T-helper 2 cell treated with Interferon-gamma antibody and Interleukin-4, amounts not matched to agents 100 ng/mL and 5 ng/mL, for 36 hours (primary cell): ENCODE measurements at regions not wholly inside any gene's neighbourhood (a gene's known extent, or its start where the extent isn't known, plus 50 kb on each side); places are given as distances from the start of the nearest gene placed in this dataset.
"Not testable (repeated sequence)": the region's sequence is repeated elsewhere in the genome, so short reads cannot be mapped to it uniquely, and the experiment has no call there.

Experiments used
- intact Hi-C: fragments of 100-400 bp; cut with micrococcal nuclease; formaldehyde crosslinking; loops from one replicate; pipeline ENCODE4 v1.15.1; 2023

DNA sequence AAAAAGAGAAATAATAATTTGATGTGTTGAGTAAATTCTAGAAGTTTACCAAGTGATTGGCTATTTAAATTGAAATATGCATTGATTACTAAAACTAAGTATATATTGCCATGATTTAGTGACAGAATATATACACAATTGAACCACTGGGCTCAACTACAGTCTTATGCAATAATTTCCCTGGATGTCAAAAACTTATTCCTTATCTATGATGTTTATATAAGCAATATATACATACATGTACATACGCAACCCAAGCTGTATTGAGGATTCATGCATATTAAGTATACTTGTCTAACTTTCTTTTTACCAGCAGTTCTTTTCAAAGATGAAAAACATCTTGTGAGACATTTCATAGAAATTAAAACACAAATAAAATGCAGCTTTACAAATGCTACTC, 165.8 kb downstream of the ZIC4 start:
- intact Hi-C loops = no loop called here

DNA sequence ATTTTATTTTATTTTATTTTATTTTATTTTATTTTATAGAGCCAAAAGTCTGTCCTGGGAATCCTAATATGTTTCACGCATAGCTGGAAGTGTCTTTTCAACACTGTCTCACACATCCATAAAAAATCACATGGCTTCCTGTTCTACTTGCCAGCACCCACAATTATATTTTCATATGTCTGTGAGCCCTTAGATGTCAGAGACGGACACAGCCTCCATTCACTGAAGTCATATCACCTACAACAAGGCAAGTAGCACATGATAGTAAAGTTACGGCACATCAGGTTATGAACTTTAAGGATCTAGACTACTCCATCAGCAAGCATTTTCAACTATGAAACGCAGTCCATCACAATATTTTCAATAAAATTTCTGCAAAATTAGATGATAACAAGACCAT, 168.4 kb downstream of the ZIC4 start:
- intact Hi-C loops = no loop called here

- intact Hi-C loops = not testable (repeated sequence)
Measured at GRCh38 chr3:147231980-147232379, 174.4 kb downstream of the ZIC4 start.

GRCh38 chr3:147231111-147231510, 175.2 kb downstream of the ZIC4 start:
- intact Hi-C loops = no loop called here

- intact Hi-C loops = no loop called here
Measured at GRCh38 chr3:147222291-147222690, 184.1 kb downstream of the ZIC4 start.

DNA sequence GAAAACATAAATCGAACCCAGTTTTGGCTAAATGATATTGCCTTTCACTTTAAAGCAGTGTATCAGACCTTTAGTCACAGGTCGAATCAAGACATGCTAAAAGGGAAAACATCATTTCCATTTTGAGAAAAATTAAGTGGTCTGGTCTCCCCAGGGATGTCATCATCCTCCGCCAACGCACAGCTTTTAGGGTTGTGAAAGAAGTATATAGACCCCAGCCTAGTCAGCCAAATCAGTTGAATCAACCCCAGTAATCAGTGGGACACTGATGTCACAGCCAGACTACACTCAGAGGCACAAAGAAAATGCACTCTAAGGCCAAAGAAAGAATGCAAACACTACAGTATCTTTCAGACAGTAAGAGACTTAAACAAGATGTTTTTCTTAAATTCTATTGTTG, 187.4 kb downstream of the ZIC4 start:
- intact Hi-C loops = no loop called here

GRCh38 chr3:147216143-147216673, 190.1 kb downstream of the ZIC4 start:
- intact Hi-C loops = no loop called here

DNA sequence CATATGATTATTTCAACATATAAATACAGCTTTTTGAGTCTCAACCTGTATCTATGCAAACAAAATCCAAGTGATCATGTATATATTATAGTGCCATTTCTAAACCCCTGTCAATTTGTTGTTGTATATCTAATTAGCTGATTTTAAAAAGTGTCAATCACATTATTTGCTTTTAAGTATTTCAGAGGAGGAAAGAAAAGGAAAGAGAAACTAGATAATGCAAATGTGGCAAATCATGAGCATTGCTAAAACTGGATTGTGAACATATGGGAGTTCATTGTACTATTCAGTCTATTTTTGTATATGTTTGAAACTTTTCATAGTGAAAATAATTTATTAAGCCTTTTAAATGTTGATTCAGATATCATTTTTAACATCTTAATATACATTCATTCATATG, 190.7 kb downstream of the ZIC4 start:
- intact Hi-C loops = no loop called here

- intact Hi-C loops = no loop called here
Measured at GRCh38 chr3:147213633-147214032, 192.7 kb downstream of the ZIC4 start.

GRCh38 chr3:147210676-147211075, 195.7 kb downstream of the ZIC4 start:
- intact Hi-C loops = no loop called here

DNA sequence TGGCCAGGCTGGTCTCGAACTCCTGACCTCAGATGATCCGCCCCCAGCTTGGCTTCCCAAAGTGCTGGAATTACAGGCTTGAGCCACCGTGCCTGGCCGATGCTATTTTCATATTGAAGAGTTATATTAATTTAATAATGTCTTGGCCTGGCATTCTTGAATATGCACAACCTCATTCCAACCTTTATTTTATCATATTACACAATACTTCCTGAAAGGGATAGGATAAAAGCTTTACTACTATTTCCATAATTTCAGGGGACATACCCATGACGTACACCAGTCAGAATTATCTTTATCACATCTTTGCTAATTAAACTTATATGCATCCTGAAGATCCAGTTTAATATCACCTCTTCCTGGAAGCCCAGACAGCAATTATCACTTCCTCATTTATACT, 205.3 kb downstream of the ZIC4 start:
- intact Hi-C loops = no loop called here

- intact Hi-C loops = no loop called here
Measured at GRCh38 chr3:147200545-147200944, 205.8 kb downstream of the ZIC4 start.

- intact Hi-C loops = no loop called here
Measured at GRCh38 chr3:147197739-147198138, 208.6 kb downstream of the ZIC4 start.

DNA sequence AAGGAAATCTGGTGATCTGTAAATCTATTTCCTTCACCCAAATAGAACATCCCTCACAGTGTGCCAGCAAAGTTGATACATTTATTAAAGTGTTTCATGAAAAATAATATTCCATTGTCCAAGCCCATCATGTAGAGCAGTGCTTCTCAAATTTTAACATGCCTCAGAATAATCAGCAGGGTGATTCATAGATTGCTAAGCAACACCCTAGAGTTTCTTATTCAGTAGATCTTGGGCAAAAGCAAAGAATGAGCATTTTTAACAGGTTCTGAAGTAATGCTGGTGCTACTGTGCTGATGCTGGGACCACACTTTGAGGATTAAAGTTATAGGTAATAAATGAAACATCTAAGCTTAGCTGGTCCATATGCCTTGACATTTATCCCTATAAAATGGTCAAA, 210.5 kb downstream of the ZIC4 start:
- intact Hi-C loops = no loop called here

GRCh38 chr3:147191795-147192385, 214.5 kb downstream of the ZIC4 start:
- intact Hi-C loops = loop anchor here (2.0 kb wide), 1 partner anchor 551 kb away; no protein-coding TSS in a partner anchor

- intact Hi-C loops = no loop called here
Measured at GRCh38 chr3:147189016-147189415, 217.3 kb downstream of the ZIC4 start.

DNA sequence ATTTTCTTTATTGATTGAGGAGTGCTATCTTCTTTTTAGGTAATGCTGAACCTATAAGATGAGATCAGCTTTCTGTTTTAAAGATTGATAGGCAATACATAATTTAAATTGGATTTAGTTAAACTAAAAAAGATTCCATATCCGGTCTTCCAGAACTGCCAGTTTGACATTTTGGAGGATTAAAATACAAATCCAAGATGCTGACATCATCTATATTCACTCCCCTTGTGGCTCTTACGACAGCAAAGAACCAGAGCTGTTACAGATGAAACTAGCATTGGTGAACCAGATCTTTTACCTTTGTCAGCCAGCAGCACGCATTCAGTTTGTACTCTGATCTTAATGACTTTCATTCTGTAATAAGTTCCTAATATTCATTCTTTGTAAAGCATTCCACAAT, 218.7 kb downstream of the ZIC4 start:
- intact Hi-C loops = no loop called here

DNA sequence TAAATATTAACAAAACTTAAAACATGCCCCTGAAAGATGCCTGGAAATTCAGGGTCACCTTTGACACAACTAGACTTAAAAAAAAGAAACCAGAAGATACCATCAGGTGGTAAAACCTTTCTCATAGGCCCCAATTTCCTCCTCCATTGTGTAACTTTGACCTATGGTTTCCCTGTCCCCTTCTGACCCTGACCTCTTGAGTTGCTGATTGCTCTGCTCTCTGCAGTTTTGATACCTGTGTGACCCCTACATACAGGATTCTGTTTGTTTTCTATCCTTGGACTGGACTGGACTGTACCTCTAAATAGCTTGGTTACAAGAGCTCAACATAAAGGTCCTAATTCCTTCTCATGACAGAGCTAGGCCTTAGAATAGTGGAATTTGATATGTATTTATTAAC, 220.6 kb downstream of the ZIC4 start:
- intact Hi-C loops = no loop called here

GRCh38 chr3:147184794-147185193, 221.5 kb downstream of the ZIC4 start:
- intact Hi-C loops = no loop called here

DNA sequence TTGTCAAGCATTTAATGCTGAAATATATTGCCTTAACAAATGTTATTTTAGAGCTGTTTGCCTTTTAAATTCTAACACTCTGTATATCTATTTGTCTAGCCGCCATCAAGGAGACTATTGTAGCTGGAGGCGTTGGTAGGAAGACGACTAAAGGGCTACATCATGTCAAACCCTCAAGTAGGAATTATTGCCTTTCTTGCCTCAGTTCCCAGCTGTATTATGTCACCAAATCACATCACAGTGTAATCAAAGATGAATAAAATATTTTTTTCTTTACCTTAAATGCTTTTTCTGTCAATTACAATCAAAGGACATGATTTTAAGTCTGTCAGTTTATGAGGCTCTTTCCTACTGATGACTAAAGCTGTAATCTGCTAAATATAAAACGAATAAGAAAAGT, 233.1 kb downstream of the ZIC4 start:
- intact Hi-C loops = no loop called here

DNA sequence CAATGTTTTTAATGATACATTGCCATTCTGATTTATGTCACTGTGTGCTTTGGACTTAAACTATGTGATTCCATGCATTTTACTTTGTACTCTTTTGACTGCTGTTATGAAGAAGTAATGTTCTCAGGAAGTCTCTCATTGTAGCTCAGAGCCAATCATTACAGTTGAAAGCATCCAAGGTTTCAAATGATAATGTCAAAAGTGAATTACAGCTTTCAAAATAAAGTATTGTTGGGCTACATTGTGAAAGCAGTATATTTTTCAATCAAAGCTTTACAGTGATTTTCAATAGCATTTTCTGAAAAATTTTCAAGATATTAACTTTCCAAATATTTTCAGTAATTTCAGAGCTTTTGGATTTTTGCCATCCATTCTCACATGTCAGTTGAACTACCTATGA, 243.6 kb downstream of the ZIC4 start:
- intact Hi-C loops = no loop called here

DNA sequence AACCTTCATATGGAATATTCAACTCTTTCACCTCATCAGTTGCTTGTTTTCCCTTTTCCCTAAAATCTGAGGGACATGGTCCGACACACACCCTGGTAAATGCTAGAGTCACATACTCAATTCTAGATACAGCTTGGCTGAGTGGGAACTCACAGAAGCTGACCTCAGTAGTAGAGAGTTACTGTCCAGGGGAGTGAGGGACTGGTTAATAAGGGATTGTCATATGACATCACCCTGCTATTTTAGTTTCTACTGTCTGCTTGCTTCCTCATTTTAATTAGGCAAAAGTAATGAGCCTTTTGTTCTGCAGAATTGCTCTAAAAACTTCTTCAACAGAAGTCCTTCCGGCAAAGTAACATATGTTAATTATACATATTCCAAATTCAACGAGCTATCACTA, 244.5 kb downstream of the ZIC4 start:
- intact Hi-C loops = no loop called here

DNA sequence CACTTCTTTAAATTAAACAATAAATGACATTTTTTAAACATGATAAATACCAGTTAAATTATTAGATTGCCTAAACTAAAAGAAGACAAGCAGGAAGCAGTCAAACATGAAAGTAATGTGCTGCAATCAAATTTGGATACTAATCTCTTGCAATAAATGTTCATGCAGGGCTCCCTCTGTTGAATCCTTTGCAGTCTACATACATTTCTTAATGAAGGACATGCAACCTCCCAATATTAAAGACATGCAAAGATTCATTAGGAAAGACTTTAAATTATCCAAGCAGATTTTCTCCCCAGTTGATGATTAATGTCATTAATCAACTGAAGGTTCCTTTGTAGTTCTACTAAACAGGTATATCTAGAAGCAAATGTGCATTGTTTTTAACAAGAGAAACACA, 245.4 kb downstream of the ZIC4 start:
- intact Hi-C loops = no loop called here

GRCh38 chr3:147159141-147159540, 247.2 kb downstream of the ZIC4 start:
- intact Hi-C loops = no loop called here
